ENCODE measurements at regions not wholly inside any gene's neighbourhood (a gene's known extent, or its start where the extent isn't known, plus 50 kb on each side); places are given as distances from the start of the nearest gene placed in this dataset.

- DNase-seq, result no peak
- intact Hi-C loops (cut with DNase I; ENCODE audit: low total_unique reads), result no loop called here
- 11 to 47% (median 19%) methylated on average over 1 of the region's 1 CpG for WGBS, 5 donors
These were observed 339.1 kb upstream of the API5 start for GRCh38 chr11:42972741-42973140.

GRCh38 chr11:42974510-42975179 is 337.2 kb upstream of the API5 start:
- WGBS, 5 donors, result 80 to 92% (median 89%) methylated on average over 4 of the region's 4 CpGs
- Histone ChIP-seq H3K36me3 (no peaks in the 10 kb centered on the region), H3K27ac (no peak overlapping the region), H3K4me3 (no peak overlapping the region), H3K4me1 (no peaks in the 10 kb centered on the region), H3K9me3 (peaks cover 0 to 3% (median 0%) of the 10 kb centered on the region in 4 donors), H3K27me3 (no peaks in the 10 kb centered on the region)
- intact Hi-C loops (cut with DNase I; ENCODE audit: low total_unique reads), result no loop called here
- TF ChIP-seq POLR2A (IDR thresholded peaks at IDR 0.05), result no peak
- no peak for TF ChIP-seq POLR2AphosphoS5 (IDR thresholded peaks at IDR 0.05)
- TF ChIP-seq EP300 (IDR thresholded peaks at IDR 0.05), result no peak
- TF ChIP-seq CTCF (IDR thresholded peaks at IDR 0.05), result no peak
- DNase-seq, result no peak

More at GRCh38 chr11:42972741-42973140, 339.1 kb upstream of the API5 start:
- Histone ChIP-seq H3K4me1 (no peaks in the 10 kb centered on the region), H3K4me3 (no peak overlapping the region), H3K36me3 (no peaks in the 10 kb centered on the region), H3K27ac (no peak overlapping the region), H3K9me3 (no peaks in the 10 kb centered on the region), H3K27me3 (no peaks in the 10 kb centered on the region)
- TF ChIP-seq POLR2AphosphoS5 (IDR thresholded peaks at IDR 0.05) (no peak), EP300 (IDR thresholded peaks at IDR 0.05) (no peak), CTCF (IDR thresholded peaks at IDR 0.05) (no peak), POLR2A (IDR thresholded peaks at IDR 0.05) (no peak)

- Histone ChIP-seq H3K36me3 (no peaks in the 10 kb centered on the region), H3K27ac (no peak overlapping the region), H3K4me1 (no peaks in the 10 kb centered on the region), H3K27me3 (no peaks in the 10 kb centered on the region), H3K9me3 (peaks cover 0 to 3% (median 0%) of the 10 kb centered on the region in 4 donors), H3K4me3 (no peak overlapping the region)
- TF ChIP-seq POLR2AphosphoS5 (IDR thresholded peaks at IDR 0.05) (no peak), CTCF (IDR thresholded peaks at IDR 0.05) (no peak), POLR2A (IDR thresholded peaks at IDR 0.05) (no peak), EP300 (IDR thresholded peaks at IDR 0.05) (no peak)
- intact Hi-C loops (cut with DNase I; ENCODE audit: low total_unique reads), result no loop called here
- DNase-seq, result no peak
- WGBS, 5 donors, result 6 to 40% (median 16%) methylated on average over 1 of the region's 1 CpG
These were observed 336.6 kb upstream of the API5 start for GRCh38 chr11:42975180-42975529.

GRCh38 chr11:42976636-42977217 is 335.1 kb upstream of the API5 start:
- Histone ChIP-seq H3K36me3 (no peaks in the 10 kb centered on the region), H3K9me3 (peaks cover 0 to 3% (median 0%) of the 10 kb centered on the region in 4 donors), H3K27ac (no peak overlapping the region), H3K27me3 (no peaks in the 10 kb centered on the region), H3K4me1 (no peaks in the 10 kb centered on the region), H3K4me3 (no peak overlapping the region)
- TF ChIP-seq EP300 (IDR thresholded peaks at IDR 0.05), result no peak
- TF ChIP-seq POLR2A (IDR thresholded peaks at IDR 0.05), result no peak
- no peak for TF ChIP-seq CTCF (IDR thresholded peaks at IDR 0.05)
- no peak for TF ChIP-seq POLR2AphosphoS5 (IDR thresholded peaks at IDR 0.05)
- intact Hi-C loops (cut with DNase I; ENCODE audit: low total_unique reads), result no loop called here
- DNase-seq, result no peak
- 20 to 50% (median 29%) methylated on average over 1 of the region's 1 CpG for WGBS, 5 donors

All from stomach (tissue), 8 donors.